H1 (cell line): ENCODE measurements at regions not wholly inside any gene's neighbourhood (a gene's known extent, or its start where the extent isn't known, plus 50 kb on each side); places are given as distances from the start of the nearest gene placed in this dataset.

Source experiments
- CTCF ChIA-PET: fragments of 300-600 bp; sonication (Branson Sonifier 250); formaldehyde crosslinking; loops from one replicate; lab custom pipeline; 2021; ENCODE audit not compliant: partially characterized antibody; lab: Charles Lee
- POLR2A ChIA-PET: fragments of 300-600 bp; sonication (Branson Sonifier 250); formaldehyde crosslinking; loops from one replicate; lab custom pipeline; 2021; ENCODE audit warnings: inconsistent platforms; ENCODE audit not compliant: partially characterized antibody; lab: Charles Lee
- DNase-seq, 2 experiments: peaks; one replicate each; pipeline versions ENCODE4 v3.0.0 to v3.0.0-alpha.2; 2010 to 2022; ENCODE audit warnings: low spot score in 2 of 2, low read depth in 1 of 2, mixed read lengths in 1 of 2
- FAIRE-seq: peaks from 2 replicates; lab custom pipeline; 2011; peaks lifted over from hg19 to GRCh38; lab: Jason Lieb, UNC
- H2AFZ ChIP-seq: 2 replicates; pipeline ENCODE4 v1.8.1; 2012; ENCODE audit warnings: low read length, inconsistent platforms
- H2AK5ac ChIP-seq: 2 replicates; pipeline ENCODE4 v1.6.1; 2013; ENCODE audit warnings: low read depth, low read length
- H2BK120ac ChIP-seq: replicated peaks from 2 replicates; pipeline ENCODE3; 2013; ENCODE audit warnings: low read depth, low read length, inconsistent platforms
- H2BK12ac ChIP-seq: 2 replicates; pipeline ENCODE4 v1.6.1; 2013; ENCODE audit warnings: low read depth, low read length
- H2BK15ac ChIP-seq: 2 replicates; pipeline ENCODE4 v1.6.1; 2013; ENCODE audit warnings: low read length
- H2BK20ac ChIP-seq: 2 replicates; pipeline ENCODE4 v1.6.1; 2013; ENCODE audit warnings: low read length
- H2BK5ac ChIP-seq: 2 replicates; pipeline ENCODE4 v1.6.1; 2013; ENCODE audit warnings: low read depth, low read length
- H3K14ac ChIP-seq: 2 replicates; pipeline ENCODE4 v1.6.1; 2013; ENCODE audit warnings: inconsistent platforms; ENCODE audit not compliant: insufficient read length
- H3K18ac ChIP-seq: 2 replicates; pipeline ENCODE4 v1.6.1; 2013; ENCODE audit warnings: low read length; ENCODE audit errors: extremely low read depth
- H3K23ac ChIP-seq: 2 replicates; pipeline ENCODE4 v1.6.1; 2013; ENCODE audit warnings: inconsistent platforms; ENCODE audit not compliant: insufficient read length
- H3K23me2 ChIP-seq: 2 replicates; pipeline ENCODE4 v1.6.1; 2013; ENCODE audit warnings: low read depth, low read length
- H3K27ac ChIP-seq: 2 replicates; pipeline ENCODE4 v1.6.1; 2011; ENCODE audit warnings: low read depth, low read length, inconsistent platforms
- H3K27me3 ChIP-seq, 4 experiments: replicated peaks in 1 of 4; 1 replicate in 1 of 4; 2 replicates in 3 of 4; pipeline versions ENCODE4 v1.6.1 to v1.8.1; 2011 to 2013; ENCODE audit warnings: low read length in 3 of 4, mild to moderate bottlenecking in 3 of 4, inconsistent platforms in 2 of 4, mixed read lengths in 2 of 4, moderate library complexity in 1 of 4; ENCODE audit not compliant: control insufficient read depth in 3 of 4, insufficient read depth in 3 of 4; ENCODE audit errors: extremely low read depth in 1 of 4
- H3K36me3 ChIP-seq, 4 experiments: 2 replicates each; pipeline versions ENCODE4 v1.6.1 to v1.8.1; 2011 to 2013; ENCODE audit warnings: mild to moderate bottlenecking in 4 of 4, low read length in 3 of 4, moderate library complexity in 2 of 4, control low read depth in 1 of 4, inconsistent platforms in 1 of 4; ENCODE audit not compliant: insufficient read depth in 4 of 4, control insufficient read depth in 2 of 4
- H3K4ac ChIP-seq: replicated peaks from 2 replicates; pipeline ENCODE3; 2013; ENCODE audit warnings: low read length, low read depth, mixed read lengths, inconsistent platforms; ENCODE audit not compliant: insufficient read length
- H3K4me1 ChIP-seq, 4 experiments: replicated peaks in 1 of 4; 1 replicate in 1 of 4; 2 replicates in 3 of 4; pipeline versions ENCODE4 v1.6.1 to v1.8.1; 2011 to 2013; ENCODE audit warnings: low read length in 3 of 4, inconsistent platforms in 2 of 4, mixed read lengths in 1 of 4; ENCODE audit not compliant: insufficient read depth in 4 of 4, control insufficient read depth in 3 of 4
- H3K4me2 ChIP-seq, 2 experiments: 2 replicates each; pipeline versions ENCODE4 v1.6.1 to v1.8.1; 2011 to 2013; ENCODE audit warnings: low read depth in 2 of 2, low read length in 2 of 2, control low read depth in 1 of 2, inconsistent platforms in 1 of 2, mild to moderate bottlenecking in 1 of 2; ENCODE audit not compliant: insufficient read depth in 1 of 2
- H3K4me3 ChIP-seq, 4 experiments: fragments of 200-600, 300-600 bp in 1 of 4; sonication (generic), shearing (Covaris generic), sonication (Bioruptor Twin) in 1 of 4; 2 replicates each; pipeline versions ENCODE4 v1.5.1 to v1.8.1; 2011 to 2016; ENCODE audit warnings: low read length in 4 of 4, low read depth in 3 of 4, control low read depth in 2 of 4, inconsistent platforms in 2 of 4, mild to moderate bottlenecking in 2 of 4, mixed read lengths in 1 of 4, moderate library complexity in 1 of 4; ENCODE audit not compliant: insufficient read depth in 2 of 4; ENCODE audit errors: extremely low read depth in 1 of 4
- H3K56ac ChIP-seq: replicated peaks from 2 replicates; pipeline ENCODE3; 2013; ENCODE audit warnings: low read depth, mild to moderate bottlenecking, mixed read lengths, low read length, inconsistent platforms; ENCODE audit not compliant: insufficient read length
- H3K79me1 ChIP-seq: 2 replicates; pipeline ENCODE4 v1.6.1; 2013; ENCODE audit warnings: low read depth, low read length, control low read depth
- H3K79me2 ChIP-seq, 2 experiments: 2 replicates each; pipeline versions ENCODE4 v1.6.1 to v1.8.1; 2012 to 2013; ENCODE audit warnings: low read length in 2 of 2, mild to moderate bottlenecking in 2 of 2, inconsistent platforms in 1 of 2; ENCODE audit not compliant: insufficient read depth in 2 of 2, control insufficient read depth in 1 of 2
- H3K9ac ChIP-seq, 4 experiments: replicated peaks in 1 of 4; 1 replicate in 1 of 4; 2 replicates in 3 of 4; pipeline versions ENCODE4 v1.6.1 to v1.8.1; 2011 to 2013; ENCODE audit warnings: low read depth in 3 of 4, low read length in 3 of 4, control low read depth in 2 of 4, mild to moderate bottlenecking in 2 of 4, moderate library complexity in 2 of 4, inconsistent platforms in 1 of 4; ENCODE audit errors: extremely low read depth in 1 of 4
- H3K9me3 ChIP-seq, 2 experiments: 2 replicates each; pipeline versions ENCODE4 v1.6.1 to v1.8.1; 2012 to 2013; ENCODE audit warnings: mild to moderate bottlenecking in 2 of 2, moderate library complexity in 2 of 2, control low read depth in 1 of 2, inconsistent platforms in 1 of 2, low read depth in 1 of 2, low read length in 1 of 2, mixed read lengths in 1 of 2; ENCODE audit not compliant: insufficient read depth in 2 of 2
- H4K20me1 ChIP-seq, 2 experiments: replicated peaks in 1 of 2; 2 replicates each; pipeline versions ENCODE3 to v1.8.1; 2011 to 2013; ENCODE audit warnings: inconsistent platforms in 2 of 2, low read length in 2 of 2, mild to moderate bottlenecking in 1 of 2; ENCODE audit not compliant: insufficient read depth in 2 of 2, control insufficient read depth in 1 of 2
- H4K5ac ChIP-seq: 2 replicates; pipeline ENCODE4 v1.6.1; 2013; ENCODE audit warnings: low read length, low read depth, mixed read lengths, inconsistent platforms; ENCODE audit not compliant: insufficient read length
- H4K8ac ChIP-seq: 2 replicates; pipeline ENCODE4 v1.8.0; 2013; ENCODE audit warnings: mild to moderate bottlenecking, moderate library complexity, low read length, inconsistent platforms; ENCODE audit not compliant: insufficient read depth; ENCODE audit errors: extremely low read depth
- H4K91ac ChIP-seq: replicated peaks from 2 replicates; pipeline ENCODE3; 2013; ENCODE audit warnings: low read length, mixed read lengths, inconsistent platforms; ENCODE audit not compliant: insufficient read length
- EZH2 ChIP-seq: fragments of 200-600 bp; sonication (generic); IDR thresholded peaks from 2 replicates; pipeline ENCODE4 v1.7.1; 2012; ENCODE audit warnings: low read depth, mild to moderate bottlenecking, moderate library complexity, low read length, inconsistent platforms; ENCODE audit not compliant: severe bottlenecking
- SP1 ChIP-seq: IDR thresholded peaks from 2 replicates; pipeline ENCODE4 v1.6.1; 2011; ENCODE audit warnings: low read depth, low read length
- SUZ12 ChIP-seq: fragments of 200-600 bp; sonication (generic); IDR thresholded peaks from 2 replicates; pipeline ENCODE4 v1.6.1; 2012; ENCODE audit warnings: mild to moderate bottlenecking, inconsistent platforms, low read length, moderate library complexity, mixed read lengths
- TBP ChIP-seq: IDR thresholded peaks from 2 replicates; pipeline ENCODE4 v1.6.1; 2011; ENCODE audit warnings: low read depth, low read length, improper control_type of control experiment
- WGBS, 2 experiments: shearing (Covaris generic) in 1 of 2; methylation state at CpG; one replicate each; pipeline versions ENCODE4 v1.1.6 to v1.1.7; 2013 to 2015; ENCODE audit warnings: low lambda C conversion rate in 2 of 2, mixed read lengths in 2 of 2, inconsistent platforms in 1 of 2, low coverage in 1 of 2, missing lambda C conversion rate in 1 of 2; ENCODE audit not compliant: insufficient replicate concordance in 2 of 2, insufficient coverage in 1 of 2, insufficient read length in 1 of 2; ENCODE audit errors: extremely low coverage in 1 of 2, missing lambda C conversion rate in 1 of 2; 5-methylcytosine and 5-hydroxymethylcytosine counted together
- TF ChIP-seq, protein P1 (sequence below): IDR thresholded peaks from 2 replicates; pipeline ENCODE4 v1.6.1; 2012; ENCODE audit warnings: inconsistent platforms

DNA sequence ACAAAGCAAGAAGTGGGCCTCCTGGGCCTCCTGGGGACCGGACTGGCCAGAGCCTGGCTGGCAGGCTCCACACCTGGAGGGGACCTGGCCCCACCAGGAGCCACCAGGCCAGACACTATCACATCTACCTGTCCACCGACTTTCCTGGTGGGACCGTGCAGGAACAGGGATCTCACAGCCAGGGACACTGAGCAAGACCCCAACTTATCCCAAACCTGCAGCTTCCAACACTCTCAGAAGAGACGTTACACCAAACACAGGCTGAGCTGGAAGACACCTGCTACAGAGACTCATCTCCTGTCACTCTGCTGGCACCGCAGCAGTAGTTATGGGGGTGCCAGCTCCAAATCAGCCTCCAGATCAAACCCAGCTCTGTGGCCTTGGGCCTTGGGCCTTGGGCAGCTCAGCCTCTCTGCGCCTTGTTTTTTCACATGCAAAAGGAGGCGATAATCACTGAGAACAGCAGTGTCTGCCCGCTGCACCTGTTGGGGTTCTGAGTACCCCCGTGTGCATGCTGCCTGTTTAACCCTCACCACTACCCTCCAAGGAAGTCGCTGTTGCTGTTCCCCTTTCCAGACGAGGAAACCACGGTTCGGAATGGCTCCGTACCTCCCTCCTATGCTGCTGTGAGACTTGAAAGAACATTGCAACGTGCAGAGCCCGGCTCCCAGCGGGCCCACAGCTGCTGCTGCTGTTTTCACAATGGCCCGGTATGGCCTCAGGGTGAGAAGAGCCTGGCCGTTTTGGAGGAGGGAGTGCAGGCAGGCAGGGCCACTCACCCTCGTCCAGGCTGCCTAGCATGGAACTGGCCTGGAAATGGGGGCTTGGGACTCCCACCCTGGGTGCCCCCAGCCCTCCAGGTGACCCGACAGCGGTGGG, 69.6 kb downstream of the ADRA2C start:
- H2AFZ ChIP-seq, result 0 out of 2 replicates have a peak overlapping the region, but pooled peaks have one; percentile 28
- POLR2A ChIA-PET, result interaction anchor here (1.0 to 1.2 kb wide), 3 partner anchors 10 to 108 kb away, joined by 3 to 4 read pairs (median 3); no protein-coding TSS in a partner anchor

More for the DNA sequence above, 69.6 kb downstream of the ADRA2C start:
- Histone ChIP-seq H3K27me3 (peaks cover 0 to 3% (median 0%) of the 10 kb centered on the region in 4 experiments; a peak in 2 of 7 replicates), H3K14ac (no peak overlapping the region), H3K4me1 (peaks cover 0 to 34% (median 24%) of the 10 kb centered on the region in 4 experiments; a peak in 6 of 7 replicates), H2BK12ac (peak overlapping the region; percentile 62; the same call in 1 of the 2 replicates), H4K8ac (no peak overlapping the region), H3K23ac (no peak overlapping the region), H3K4me2 (peak overlapping the region; percentile 7 to 52; a peak in 2 of 4 replicates), H3K18ac (peak overlapping the region; percentile 60; the same call in 1 of the 2 replicates), H2BK120ac (peak overlapping the region; percentile 75), H3K4me3 (no peak overlapping the region; a peak in 1 of 8 replicates), H3K23me2 (no peaks in the 10 kb centered on the region), H3K9ac (no peak overlapping the region), H4K20me1 (no peaks in the 10 kb centered on the region), H3K4ac (peak overlapping the region; percentile 91), H3K9me3 (peaks cover 0 to 3% of the 10 kb centered on the region in 2 experiments; a peak in 1 of 4 replicates), H4K5ac (no peak overlapping the region), H2BK5ac (no peak overlapping the region; the same call in 1 of the 2 replicates), H3K56ac (no peak overlapping the region), H4K91ac (peak overlapping the region; percentile 78), H3K36me3 (no peaks in the 10 kb centered on the region), H3K79me1 (no peaks in the 10 kb centered on the region), H2BK15ac (peak overlapping the region; percentile 92; the same call in 1 of the 2 replicates), H2BK20ac (peak overlapping the region; percentile 95; the same call in 1 of the 2 replicates), H3K79me2 (no peaks in the 10 kb centered on the region), H2AK5ac (no peak overlapping the region), H3K27ac (no peak overlapping the region)
- TF ChIP-seq TBP (peak; percentile 87), SUZ12 (no peak), SP1 (no peak), EZH2 (peak; percentile 42)
- TF ChIP-seq, protein P1, sequence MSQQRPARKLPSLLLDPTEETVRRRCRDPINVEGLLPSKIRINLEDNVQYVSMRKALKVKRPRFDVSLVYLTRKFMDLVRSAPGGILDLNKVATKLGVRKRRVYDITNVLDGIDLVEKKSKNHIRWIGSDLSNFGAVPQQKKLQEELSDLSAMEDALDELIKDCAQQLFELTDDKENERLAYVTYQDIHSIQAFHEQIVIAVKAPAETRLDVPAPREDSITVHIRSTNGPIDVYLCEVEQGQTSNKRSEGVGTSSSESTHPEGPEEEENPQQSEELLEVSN, result peak; percentile 29; the same call in 1 of the 2 replicates
- FAIRE-seq, result no peak
- CTCF ChIA-PET, result interaction anchor here (0.6 to 3.2 kb wide), 9 partner anchors 14 to 89 kb away, joined by 3 to 15 read pairs (median 3); no protein-coding TSS in a partner anchor
- no peak for DNase-seq
- 52% methylated on average over 22 of the region's 22 CpGs; no CpG with 5 or more reads in 1 of the 2 experiments for WGBS, 2 experiments
